Mesendoderm (in vitro differentiated cells): ENCODE measurements at regions not wholly inside any gene's neighbourhood (a gene's known extent, or its start where the extent isn't known, plus 50 kb on each side); places are given as distances from the start of the nearest gene placed in this dataset.
"Not testable (repeated sequence)": the region's sequence is repeated elsewhere in the genome, so short reads cannot be mapped to it uniquely, and the experiment has no call there.

ENCODE experiments used
- DNase-seq: peaks from one replicate; pipeline ENCODE4 v3.0.0; 2013
- H2AK5ac ChIP-seq: 2 replicates; pipeline ENCODE4 v1.6.1; 2013; ENCODE audit warnings: low read length, inconsistent platforms
- H2BK120ac ChIP-seq: 2 replicates; pipeline ENCODE4 v1.6.1; 2013; ENCODE audit warnings: low read depth, mild to moderate bottlenecking, low read length, moderate library complexity, mixed read lengths
- H2BK15ac ChIP-seq: replicated peaks from 2 replicates; pipeline ENCODE4 v1.6.1; 2013; ENCODE audit warnings: low read depth, mild to moderate bottlenecking, moderate library complexity
- H2BK5ac ChIP-seq: 2 replicates; pipeline ENCODE4 v1.6.1; 2013; ENCODE audit warnings: low read length, inconsistent platforms
- H3K18ac ChIP-seq: 2 replicates; pipeline ENCODE4 v1.6.1; 2013; ENCODE audit warnings: mild to moderate bottlenecking, low read length, mixed read lengths
- H3K23ac ChIP-seq: one replicate; pipeline ENCODE4 v1.6.1; 2013; ENCODE audit warnings: low read length
- H3K27ac ChIP-seq: 2 replicates; pipeline ENCODE4 v1.5.1; 2013; ENCODE audit warnings: low read depth, mild to moderate bottlenecking, inconsistent platforms, low read length, moderate library complexity
- H3K27me3 ChIP-seq: 2 replicates; pipeline ENCODE4 v1.6.1; 2013; ENCODE audit warnings: low read length, control low read depth, mild to moderate bottlenecking, inconsistent platforms; ENCODE audit not compliant: insufficient read depth, poor library complexity
- H3K36me3 ChIP-seq: 2 replicates; pipeline ENCODE4 v1.6.1; 2013; ENCODE audit warnings: low read length, inconsistent platforms; ENCODE audit not compliant: control insufficient read depth, insufficient read depth
- H3K4ac ChIP-seq: one replicate; pipeline ENCODE4 v1.6.1; 2013; ENCODE audit warnings: low read depth, mild to moderate bottlenecking, low read length, moderate library complexity
- H3K4me1 ChIP-seq: 2 replicates; pipeline ENCODE4 v1.6.1; 2013; ENCODE audit warnings: low read depth, low read length, inconsistent platforms; ENCODE audit not compliant: control insufficient read depth
- H3K4me2 ChIP-seq: 2 replicates; pipeline ENCODE4 v1.6.1; 2013; ENCODE audit warnings: low read length
- H3K4me3 ChIP-seq: 2 replicates; pipeline ENCODE4 v1.5.1; 2013; ENCODE audit warnings: mild to moderate bottlenecking, low read length
- H3K56ac ChIP-seq: one replicate; pipeline ENCODE4 v1.6.1; 2013; ENCODE audit warnings: low read length
- H3K79me1 ChIP-seq: 2 replicates; pipeline ENCODE4 v1.6.1; 2013; ENCODE audit warnings: low read length, inconsistent platforms
- H3K79me2 ChIP-seq: 2 replicates; pipeline ENCODE4 v1.6.1; 2013; ENCODE audit warnings: mild to moderate bottlenecking, low read length; ENCODE audit not compliant: control insufficient read depth, insufficient read depth
- H3K9ac ChIP-seq: 2 replicates; pipeline ENCODE4 v1.6.1; 2013; ENCODE audit warnings: low read length, inconsistent platforms
- H4K5ac ChIP-seq: one replicate; pipeline ENCODE4 v1.6.1; 2013; ENCODE audit warnings: low read length
- H4K8ac ChIP-seq: one replicate; pipeline ENCODE4 v1.6.1; 2013; ENCODE audit warnings: low read depth, mild to moderate bottlenecking, control low read depth, low read length, moderate library complexity
- WGBS: extraction: QIAGEN DNeasy Blood & Tissue Kit; methylation state at CpG from one replicate; pipeline ENCODE4 v1.1.7; 2013; ENCODE audit warnings: low lambda C conversion rate, missing lambda C conversion rate; ENCODE audit not compliant: insufficient coverage; ENCODE audit errors: extremely low coverage; 5-methylcytosine and 5-hydroxymethylcytosine counted together

GRCh38 chr18:43341014-43341413 lies 63.7 kb upstream of the SYT4 start:
- H3K79me2 ChIP-seq = no peaks in the 10 kb centered on the region
- no peaks in the 10 kb centered on the region for H3K4me1 ChIP-seq
- H3K4ac ChIP-seq = no peak overlapping the region
- H3K27me3 ChIP-seq = no peaks in the 10 kb centered on the region
- no peaks in the 10 kb centered on the region for H3K79me1 ChIP-seq
- no peak overlapping the region for H3K23ac ChIP-seq
- no peak overlapping the region for H3K27ac ChIP-seq
- H2BK15ac ChIP-seq = no peak overlapping the region
- no peak overlapping the region for H2AK5ac ChIP-seq
- WGBS = no CpG with 5 or more reads among the region's 3 CpGs
- no peak overlapping the region for H3K4me3 ChIP-seq
- DNase-seq = no peak
- H3K18ac ChIP-seq = no peak overlapping the region
- H2BK120ac ChIP-seq = no peak overlapping the region
- H3K36me3 ChIP-seq = no peaks in the 10 kb centered on the region
- H3K56ac ChIP-seq = no peak overlapping the region
- no peak overlapping the region for H2BK5ac ChIP-seq
- H4K5ac ChIP-seq = no peak overlapping the region
- H3K4me2 ChIP-seq = no peak overlapping the region
- H4K8ac ChIP-seq = no peak overlapping the region
- no peak overlapping the region for H3K9ac ChIP-seq

DNA sequence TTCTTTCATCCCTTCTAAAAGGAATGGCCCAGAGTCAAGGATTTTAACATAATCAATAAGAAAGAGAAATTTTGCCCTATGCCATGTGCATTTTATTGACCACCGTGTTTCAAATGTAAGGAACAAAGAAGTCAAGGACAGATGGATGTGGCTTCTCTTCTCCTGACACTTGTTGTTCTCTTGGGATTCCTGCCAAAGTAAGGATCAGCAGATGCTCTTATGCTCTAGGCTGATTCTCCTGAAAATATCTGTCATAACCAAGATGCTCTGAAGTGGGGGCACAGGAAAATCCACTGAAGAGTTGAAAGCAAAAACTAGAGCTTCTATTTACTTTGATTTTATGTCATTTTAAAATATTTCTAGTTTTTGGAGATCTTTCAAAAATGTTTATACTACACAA lies 72.9 kb upstream of the SYT4 start:
- Histone ChIP-seq H3K4me2 (no peak overlapping the region), H4K8ac (no peak overlapping the region), H3K79me1 (no peaks in the 10 kb centered on the region), H4K5ac (no peak overlapping the region), H3K36me3 (no peaks in the 10 kb centered on the region), H3K56ac (no peak overlapping the region), H3K18ac (no peak overlapping the region), H3K4me1 (no peaks in the 10 kb centered on the region), H3K9ac (no peak overlapping the region), H3K23ac (no peak overlapping the region), H3K27ac (no peak overlapping the region), H2BK5ac (no peak overlapping the region), H3K79me2 (no peaks in the 10 kb centered on the region), H3K4ac (no peak overlapping the region), H3K27me3 (no peaks in the 10 kb centered on the region), H2BK120ac (no peak overlapping the region), H3K4me3 (no peak overlapping the region), H2BK15ac (no peak overlapping the region), H2AK5ac (no peak overlapping the region)
- DNase-seq = no peak
- WGBS = no CpG with 5 or more reads among the region's 1 CpG

DNA sequence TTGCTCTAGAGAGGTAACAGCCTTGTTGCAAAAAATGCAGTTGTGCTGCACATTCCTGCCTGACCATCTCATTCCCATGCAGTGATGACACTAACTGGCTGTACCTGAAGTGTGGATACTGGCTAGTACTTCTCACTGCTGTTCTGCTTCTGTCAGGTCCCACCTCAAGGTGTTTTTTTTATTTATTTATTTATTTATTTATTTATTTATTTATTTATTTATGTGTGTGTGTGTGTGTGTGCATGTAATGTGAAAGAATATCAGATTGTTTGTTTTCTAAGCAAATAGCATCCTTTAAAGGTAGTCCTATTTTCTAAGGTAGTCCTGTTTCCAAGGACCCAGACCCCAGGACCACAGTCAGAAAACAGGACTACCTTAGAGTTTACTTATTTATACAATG lies 87.2 kb upstream of the SYT4 start:
- Histone ChIP-seq H3K4ac (no peak overlapping the region), H3K23ac (no peak overlapping the region), H3K36me3 (no peaks in the 10 kb centered on the region), H3K9ac (no peak overlapping the region), H2BK120ac (no peak overlapping the region), H3K27me3 (no peaks in the 10 kb centered on the region), H2BK5ac (no peak overlapping the region), H3K18ac (no peak overlapping the region), H2BK15ac (no peak overlapping the region), H3K4me1 (no peaks in the 10 kb centered on the region), H4K8ac (no peak overlapping the region), H2AK5ac (no peak overlapping the region), H3K27ac (no peak overlapping the region), H3K79me2 (no peaks in the 10 kb centered on the region), H4K5ac (no peak overlapping the region), H3K4me2 (no peak overlapping the region), H3K56ac (no peak overlapping the region), H3K79me1 (no peaks in the 10 kb centered on the region), H3K4me3 (no peak overlapping the region)
- peak; percentile 12 for DNase-seq

DNA sequence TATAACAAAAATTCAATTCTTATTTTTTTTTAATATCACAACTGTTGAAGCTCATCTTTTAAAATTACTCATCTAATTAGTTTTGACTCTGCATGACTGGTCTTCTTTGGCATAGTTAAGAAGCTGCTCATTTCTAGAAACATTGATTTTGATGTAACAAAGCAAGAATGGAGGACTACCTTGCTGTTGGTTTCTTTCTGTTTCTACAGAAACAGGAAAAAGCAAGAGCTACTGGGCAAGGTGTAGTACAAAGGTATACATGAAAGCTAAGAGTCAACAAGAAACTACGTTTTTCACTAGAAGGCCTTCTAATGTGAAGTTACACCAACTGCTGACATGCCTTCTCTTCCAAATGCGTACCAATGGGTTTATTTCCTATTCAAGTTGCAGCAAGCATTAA lies 90.6 kb upstream of the SYT4 start:
- H3K18ac ChIP-seq = no peak overlapping the region
- H3K4me2 ChIP-seq = no peak overlapping the region
- no peaks in the 10 kb centered on the region for H3K36me3 ChIP-seq
- H3K9ac ChIP-seq = no peak overlapping the region
- no peak overlapping the region for H2AK5ac ChIP-seq
- DNase-seq = no peak
- H2BK5ac ChIP-seq = no peak overlapping the region
- WGBS = no CpG with 5 or more reads among the region's 2 CpGs
- H3K79me1 ChIP-seq = no peaks in the 10 kb centered on the region
- H3K4ac ChIP-seq = no peak overlapping the region
- no peaks in the 10 kb centered on the region for H3K79me2 ChIP-seq
- no peak overlapping the region for H2BK120ac ChIP-seq
- H3K27me3 ChIP-seq = no peaks in the 10 kb centered on the region
- H3K56ac ChIP-seq = no peak overlapping the region
- no peak overlapping the region for H4K8ac ChIP-seq
- no peak overlapping the region for H3K4me3 ChIP-seq
- no peak overlapping the region for H2BK15ac ChIP-seq
- H4K5ac ChIP-seq = no peak overlapping the region
- H3K27ac ChIP-seq = no peak overlapping the region
- no peak overlapping the region for H3K23ac ChIP-seq
- H3K4me1 ChIP-seq = no peaks in the 10 kb centered on the region

DNA sequence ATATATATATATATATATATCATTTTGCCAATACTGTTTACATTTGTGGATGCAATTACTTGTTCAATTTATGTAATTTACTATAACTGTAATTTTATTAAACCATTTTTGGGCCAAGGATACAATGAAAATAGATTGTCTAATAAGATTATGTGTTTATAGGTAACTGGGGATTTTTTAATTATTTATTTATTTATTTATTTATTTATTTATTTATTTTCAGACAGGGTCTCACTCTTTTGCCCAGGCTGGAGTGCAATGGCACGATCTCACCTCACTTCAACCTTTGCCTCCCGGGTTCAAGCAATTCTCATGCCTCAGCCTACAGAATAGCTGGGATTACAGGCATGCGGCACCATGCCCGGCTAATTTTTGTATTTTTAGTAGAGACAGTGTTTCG lies 92.0 kb upstream of the SYT4 start:
- H3K56ac ChIP-seq, H3K27ac ChIP-seq, H4K5ac ChIP-seq, H3K79me2 ChIP-seq, H3K4me3 ChIP-seq, H3K4me2 ChIP-seq, H4K8ac ChIP-seq, H3K23ac ChIP-seq, H3K9ac ChIP-seq, DNase-seq, H2AK5ac ChIP-seq, H2BK120ac ChIP-seq, H2BK5ac ChIP-seq, H3K36me3 ChIP-seq, H3K4me1 ChIP-seq, H3K4ac ChIP-seq, H3K18ac ChIP-seq, H3K79me1 ChIP-seq, H2BK15ac ChIP-seq, H3K27me3 ChIP-seq: not testable (repeated sequence)
- no CpG with 5 or more reads among the region's 5 CpGs for WGBS

DNA sequence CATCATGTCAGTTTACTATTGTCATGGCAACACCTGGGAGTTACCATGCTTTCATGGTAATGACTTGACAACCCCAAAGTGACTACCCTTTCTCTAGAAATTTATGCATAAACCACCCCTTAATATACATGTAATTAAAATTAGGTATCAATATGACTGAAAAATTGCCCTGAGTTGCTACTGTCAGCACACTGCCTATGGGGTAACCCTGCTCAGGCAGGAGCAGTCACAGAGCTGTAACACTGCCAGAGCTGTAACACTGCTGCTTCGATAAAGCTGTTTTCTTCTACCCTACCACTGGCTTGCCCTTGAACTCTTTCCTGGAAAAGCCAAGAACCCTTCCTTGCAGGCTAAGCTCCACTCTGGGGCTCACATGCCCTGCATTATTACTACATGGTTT lies 95.5 kb upstream of the SYT4 start:
- H2BK5ac ChIP-seq = no peak overlapping the region
- H3K27ac ChIP-seq = no peak overlapping the region
- no peak overlapping the region for H4K5ac ChIP-seq
- WGBS = no CpG with 5 or more reads among the region's 1 CpG
- H3K79me1 ChIP-seq = no peaks in the 10 kb centered on the region
- H2AK5ac ChIP-seq = no peak overlapping the region
- H3K27me3 ChIP-seq = no peaks in the 10 kb centered on the region
- H3K4ac ChIP-seq = no peak overlapping the region
- DNase-seq = no peak
- H3K9ac ChIP-seq = no peak overlapping the region
- H3K36me3 ChIP-seq = no peaks in the 10 kb centered on the region
- no peak overlapping the region for H3K4me2 ChIP-seq
- H2BK15ac ChIP-seq = no peak overlapping the region
- H2BK120ac ChIP-seq = no peak overlapping the region
- no peak overlapping the region for H4K8ac ChIP-seq
- H3K23ac ChIP-seq = no peak overlapping the region
- H3K4me3 ChIP-seq = no peak overlapping the region
- no peak overlapping the region for H3K56ac ChIP-seq
- no peaks in the 10 kb centered on the region for H3K4me1 ChIP-seq
- H3K18ac ChIP-seq = no peak overlapping the region
- H3K79me2 ChIP-seq = no peaks in the 10 kb centered on the region
